ENCODE measurements at regions not wholly inside any gene's neighbourhood (a gene's known extent, or its start where the extent isn't known, plus 50 kb on each side); places are given as distances from the start of the nearest gene placed in this dataset.

DNA sequence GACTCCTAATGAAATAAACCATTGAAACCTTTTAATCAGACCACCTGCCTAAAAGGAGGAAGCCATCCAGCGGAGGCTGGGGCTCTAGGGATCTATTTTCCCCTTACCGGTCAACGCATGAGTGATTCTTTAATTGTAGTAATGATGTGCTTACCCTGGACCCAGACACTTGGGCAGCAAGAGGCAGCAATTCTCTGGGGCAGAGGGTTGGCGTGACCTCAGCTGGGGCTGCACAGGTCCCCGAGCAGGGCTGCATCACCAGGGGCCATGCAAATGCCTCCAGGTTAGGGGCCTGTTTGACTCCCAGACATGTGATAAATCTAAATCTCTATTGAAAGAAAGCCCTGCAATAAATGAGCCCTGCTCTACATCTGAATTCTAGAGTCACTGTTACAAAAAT lies 194.2 kb upstream of the TSHZ3 start:
- H3K27ac ChIP-seq (ENCODE audit: low read depth, low read length), result no peak overlapping the region
- H3K4me1 ChIP-seq (ENCODE audit: control insufficient read depth, insufficient read depth, low read length), result no peaks in the 10 kb centered on the region
- DNase-seq (ENCODE audit: low read depth in 4 of 6, low spot score in 6 of 6), result peak in 1 of 6 donors; percentile 28
- no peaks in the 10 kb centered on the region for H3K9me3 ChIP-seq (ENCODE audit: control insufficient read depth, insufficient read depth, low read length)
- H3K4me3 ChIP-seq (ENCODE audit: low read depth, low read length), result no peak overlapping the region
- H3K36me3 ChIP-seq (ENCODE audit: control insufficient read depth, insufficient read depth, low read length), result no peaks in the 10 kb centered on the region
- no peaks in the 10 kb centered on the region for H3K27me3 ChIP-seq (ENCODE audit: control insufficient read depth, insufficient read depth, low read length)
- WGBS (ENCODE audit: insufficient coverage), result 75% methylated on average over 4 of the region's 5 CpGs

- Histone ChIP-seq H3K36me3 (ENCODE audit: control insufficient read depth, insufficient read depth, low read length) (no peaks in the 10 kb centered on the region), H3K27ac (ENCODE audit: low read depth, low read length) (no peak overlapping the region), H3K27me3 (ENCODE audit: control insufficient read depth, insufficient read depth, low read length) (no peaks in the 10 kb centered on the region), H3K4me1 (ENCODE audit: control insufficient read depth, insufficient read depth, low read length) (no peaks in the 10 kb centered on the region), H3K9me3 (ENCODE audit: control insufficient read depth, insufficient read depth, low read length) (no peaks in the 10 kb centered on the region), H3K4me3 (ENCODE audit: low read depth, low read length) (no peak overlapping the region)
- no peak for DNase-seq (ENCODE audit: low read depth in 4 of 6, low spot score in 6 of 6)
- no CpG with 5 or more reads among the region's 2 CpGs for WGBS (ENCODE audit: insufficient coverage)
These were observed 196.5 kb upstream of the TSHZ3 start for GRCh38 chr19:31545777-31546176.

DNA sequence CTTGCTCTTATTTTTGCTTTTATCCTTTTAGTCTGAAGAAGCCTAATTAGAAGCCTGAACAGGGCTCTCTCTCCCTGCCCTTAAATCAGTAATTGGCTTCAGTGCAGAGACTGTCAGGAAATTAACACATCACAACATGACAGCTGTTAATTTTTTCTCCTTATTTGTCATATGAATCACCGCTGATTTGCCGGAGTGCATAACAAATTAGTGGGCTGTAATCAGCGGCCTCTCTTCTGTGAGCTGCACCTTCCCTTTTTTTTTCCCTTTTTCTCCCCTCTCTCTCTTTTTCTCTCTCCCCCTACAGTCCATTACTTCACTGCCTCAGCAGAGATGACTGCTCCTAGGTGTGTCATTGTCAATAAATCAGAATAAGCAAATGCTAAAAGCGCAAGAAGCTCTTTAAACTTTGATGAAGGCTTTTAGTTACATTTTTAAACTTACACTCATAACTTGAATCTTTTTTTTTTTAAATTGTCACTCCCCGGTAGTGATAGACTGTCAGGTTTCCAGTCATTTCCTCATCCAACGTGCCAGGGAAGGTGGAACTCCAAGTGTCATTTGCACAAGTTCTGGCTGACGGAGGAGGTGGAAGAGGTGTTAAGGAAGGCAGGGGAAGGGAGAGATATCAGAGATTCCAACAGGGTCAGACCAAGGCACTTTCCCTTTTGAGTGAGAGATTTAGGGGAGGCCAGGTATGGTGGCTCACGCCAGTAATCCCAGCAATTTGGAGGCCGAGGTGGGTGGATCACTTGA lies 197.1 kb upstream of the TSHZ3 start:
- DNase-seq (ENCODE audit: low read depth in 4 of 6, low spot score in 6 of 6), result peak in 2 of 6 donors; percentile 52 to 57
- Histone ChIP-seq H3K9me3 (ENCODE audit: control insufficient read depth, insufficient read depth, low read length) (no peaks in the 10 kb centered on the region), H3K27me3 (ENCODE audit: control insufficient read depth, insufficient read depth, low read length) (no peaks in the 10 kb centered on the region), H3K36me3 (ENCODE audit: control insufficient read depth, insufficient read depth, low read length) (no peaks in the 10 kb centered on the region), H3K27ac (ENCODE audit: low read depth, low read length) (no peak overlapping the region), H3K4me1 (ENCODE audit: control insufficient read depth, insufficient read depth, low read length) (no peaks in the 10 kb centered on the region), H3K4me3 (ENCODE audit: low read depth, low read length) (no peak overlapping the region)
- 80% methylated on average over 6 of the region's 9 CpGs for WGBS (ENCODE audit: insufficient coverage)

- Histone ChIP-seq H3K9me3 (ENCODE audit: control insufficient read depth, insufficient read depth, low read length) (no peaks in the 10 kb centered on the region), H3K4me1 (ENCODE audit: control insufficient read depth, insufficient read depth, low read length) (no peaks in the 10 kb centered on the region), H3K4me3 (ENCODE audit: low read depth, low read length) (no peak overlapping the region), H3K27me3 (ENCODE audit: control insufficient read depth, insufficient read depth, low read length) (no peaks in the 10 kb centered on the region), H3K27ac (ENCODE audit: low read depth, low read length) (no peak overlapping the region), H3K36me3 (ENCODE audit: control insufficient read depth, insufficient read depth, low read length) (no peaks in the 10 kb centered on the region)
- WGBS (ENCODE audit: insufficient coverage), result 95% methylated on average over 3 of the region's 4 CpGs
- no peak for DNase-seq (ENCODE audit: low read depth in 4 of 6, low spot score in 6 of 6)
These were observed 199.7 kb upstream of the TSHZ3 start for GRCh38 chr19:31548941-31549340.

DNA sequence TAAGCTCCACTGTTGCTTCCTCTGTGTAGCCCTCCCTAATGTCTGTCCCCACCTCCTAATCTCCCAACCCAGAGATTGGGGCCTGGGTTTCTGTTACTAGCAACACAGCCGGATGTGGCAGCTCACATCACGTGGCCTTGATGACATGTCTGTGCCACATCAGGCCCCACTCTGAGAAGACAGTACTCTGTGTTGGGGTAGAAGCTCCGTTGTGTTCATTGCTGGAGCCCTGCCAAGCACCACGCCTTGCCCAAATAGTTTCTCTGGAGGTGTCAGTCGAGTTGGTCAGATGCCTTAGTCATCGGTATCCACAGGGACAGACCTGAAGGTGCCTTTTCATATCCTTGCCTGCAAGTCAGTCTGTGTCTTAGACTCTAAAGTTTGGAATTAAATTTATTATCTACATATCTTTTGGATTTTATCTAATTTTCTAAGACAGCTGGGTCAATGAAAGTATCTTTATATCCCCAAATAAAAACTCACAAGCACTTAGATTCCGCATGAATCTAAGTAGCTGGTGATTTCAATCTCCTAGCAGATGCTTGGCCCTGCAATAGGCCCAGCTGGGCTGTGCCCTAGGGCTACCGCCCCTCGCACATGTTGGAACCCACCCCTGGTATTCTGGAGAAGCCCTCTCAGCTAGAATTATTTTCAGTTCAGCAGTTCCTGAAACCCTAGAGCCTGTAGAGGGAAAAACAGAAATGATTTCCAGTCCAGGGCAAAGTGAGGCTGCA lies 204.0 kb upstream of the TSHZ3 start:
- Histone ChIP-seq H3K36me3 (ENCODE audit: control insufficient read depth, insufficient read depth, low read length) (no peaks in the 10 kb centered on the region), H3K27ac (ENCODE audit: low read depth, low read length) (no peak overlapping the region)
- peak in 1 of 6 donors; percentile 22 for DNase-seq (ENCODE audit: low read depth in 4 of 6, low spot score in 6 of 6)

DNA sequence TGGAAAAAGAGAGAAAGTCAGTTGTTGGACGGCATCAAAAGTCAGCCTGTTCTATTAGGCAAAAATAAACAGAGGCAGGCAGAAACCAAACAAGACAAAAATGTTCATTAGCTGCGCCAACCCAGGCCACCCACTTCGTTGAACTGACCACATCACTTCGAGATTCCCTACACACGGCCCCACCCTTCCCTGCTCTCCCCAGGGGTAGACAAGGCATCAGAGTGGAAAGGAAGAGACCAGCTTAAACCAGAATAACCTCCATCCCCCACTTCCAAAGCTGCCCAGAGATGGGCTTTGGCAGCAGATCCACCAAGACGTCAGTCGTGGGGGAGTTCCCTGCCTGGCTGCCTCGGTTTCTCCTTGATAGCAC lies 204.6 kb upstream of the TSHZ3 start:
- no peak overlapping the region for H3K27ac ChIP-seq (ENCODE audit: low read depth, low read length)

More for the DNA sequence above, 204.0 kb upstream of the TSHZ3 start:
- no peaks in the 10 kb centered on the region for H3K4me1 ChIP-seq (ENCODE audit: control insufficient read depth, insufficient read depth, low read length)
- H3K4me3 ChIP-seq (ENCODE audit: low read depth, low read length), result no peak overlapping the region
- no peaks in the 10 kb centered on the region for H3K9me3 ChIP-seq (ENCODE audit: control insufficient read depth, insufficient read depth, low read length)
- 80% methylated on average over 7 of the region's 9 CpGs for WGBS (ENCODE audit: insufficient coverage)
- no peaks in the 10 kb centered on the region for H3K27me3 ChIP-seq (ENCODE audit: control insufficient read depth, insufficient read depth, low read length)

GRCh38 chr19:31554360-31554759 lies 205.1 kb upstream of the TSHZ3 start:
- no peak overlapping the region for H3K4me3 ChIP-seq (ENCODE audit: low read depth, low read length)
- H3K36me3 ChIP-seq (ENCODE audit: control insufficient read depth, insufficient read depth, low read length), result no peaks in the 10 kb centered on the region
- no CpG with 5 or more reads among the region's 9 CpGs for WGBS (ENCODE audit: insufficient coverage)
- peak in 1 of 6 donors; percentile 56 for DNase-seq (ENCODE audit: low read depth in 4 of 6, low spot score in 6 of 6)
- H3K4me1 ChIP-seq (ENCODE audit: control insufficient read depth, insufficient read depth, low read length), result no peaks in the 10 kb centered on the region
- no peak overlapping the region for H3K27ac ChIP-seq (ENCODE audit: low read depth, low read length)
- no peaks in the 10 kb centered on the region for H3K9me3 ChIP-seq (ENCODE audit: control insufficient read depth, insufficient read depth, low read length)
- H3K27me3 ChIP-seq (ENCODE audit: control insufficient read depth, insufficient read depth, low read length), result no peaks in the 10 kb centered on the region

More for the DNA sequence above, 204.6 kb upstream of the TSHZ3 start:
- Histone ChIP-seq H3K27me3 (ENCODE audit: control insufficient read depth, insufficient read depth, low read length) (no peaks in the 10 kb centered on the region), H3K4me1 (ENCODE audit: control insufficient read depth, insufficient read depth, low read length) (no peaks in the 10 kb centered on the region), H3K36me3 (ENCODE audit: control insufficient read depth, insufficient read depth, low read length) (no peaks in the 10 kb centered on the region), H3K9me3 (ENCODE audit: control insufficient read depth, insufficient read depth, low read length) (no peaks in the 10 kb centered on the region), H3K4me3 (ENCODE audit: low read depth, low read length) (no peak overlapping the region)
- no peak for DNase-seq (ENCODE audit: low read depth in 4 of 6, low spot score in 6 of 6)
- WGBS (ENCODE audit: insufficient coverage), result 83% methylated on average over 4 of the region's 8 CpGs

- no peak overlapping the region for H3K4me3 ChIP-seq (ENCODE audit: low read depth, low read length)
- WGBS (ENCODE audit: insufficient coverage), result 72% methylated on average over 3 of the region's 8 CpGs
- no peak for DNase-seq (ENCODE audit: low read depth in 4 of 6, low spot score in 6 of 6)
- no peaks in the 10 kb centered on the region for H3K27me3 ChIP-seq (ENCODE audit: control insufficient read depth, insufficient read depth, low read length)
- H3K4me1 ChIP-seq (ENCODE audit: control insufficient read depth, insufficient read depth, low read length), result peaks cover 1% of the 10 kb centered on the region
- H3K36me3 ChIP-seq (ENCODE audit: control insufficient read depth, insufficient read depth, low read length), result no peaks in the 10 kb centered on the region
- H3K27ac ChIP-seq (ENCODE audit: low read depth, low read length), result no peak overlapping the region
- H3K9me3 ChIP-seq (ENCODE audit: control insufficient read depth, insufficient read depth, low read length), result no peaks in the 10 kb centered on the region
These were observed 206.5 kb upstream of the TSHZ3 start for GRCh38 chr19:31555634-31556215.

GRCh38 chr19:31559494-31559893 lies 210.3 kb upstream of the TSHZ3 start:
- DNase-seq (ENCODE audit: low read depth in 4 of 6, low spot score in 6 of 6), result no peak
- WGBS (ENCODE audit: insufficient coverage), result 95% methylated on average over 2 of the region's 3 CpGs

More at GRCh38 chr19:31559494-31559893, 210.3 kb upstream of the TSHZ3 start:
- Histone ChIP-seq H3K36me3 (ENCODE audit: control insufficient read depth, insufficient read depth, low read length) (no peaks in the 10 kb centered on the region), H3K27me3 (ENCODE audit: control insufficient read depth, insufficient read depth, low read length) (no peaks in the 10 kb centered on the region), H3K27ac (ENCODE audit: low read depth, low read length) (no peak overlapping the region), H3K4me3 (ENCODE audit: low read depth, low read length) (no peak overlapping the region), H3K9me3 (ENCODE audit: control insufficient read depth, insufficient read depth, low read length) (no peaks in the 10 kb centered on the region), H3K4me1 (ENCODE audit: control insufficient read depth, insufficient read depth, low read length) (peaks cover 8% of the 10 kb centered on the region)

Data from spinal cord (tissue), 9 donors.